HG03280 (cell line): ENCODE measurements at regions not wholly inside any gene's neighbourhood (a gene's known extent, or its start where the extent isn't known, plus 50 kb on each side); places are given as distances from the start of the nearest gene placed in this dataset.
"Not testable (repeated sequence)": the region's sequence is repeated elsewhere in the genome, so short reads cannot be mapped to it uniquely, and the experiment has no call there.

ENCODE experiments used
- ATAC-seq: cut with Tn5 transposase; IDR thresholded peaks from one replicate; pipeline ENCODE4 v1.9.1; 2021; ENCODE audit warnings: mild to moderate bottlenecking, moderate library complexity; ENCODE audit not compliant: unreplicated experiment

- no peak for ATAC-seq
Observed at GRCh38 chr5:82959466-82959865, 117.7 kb downstream of the TMEM167A start.

DNA sequence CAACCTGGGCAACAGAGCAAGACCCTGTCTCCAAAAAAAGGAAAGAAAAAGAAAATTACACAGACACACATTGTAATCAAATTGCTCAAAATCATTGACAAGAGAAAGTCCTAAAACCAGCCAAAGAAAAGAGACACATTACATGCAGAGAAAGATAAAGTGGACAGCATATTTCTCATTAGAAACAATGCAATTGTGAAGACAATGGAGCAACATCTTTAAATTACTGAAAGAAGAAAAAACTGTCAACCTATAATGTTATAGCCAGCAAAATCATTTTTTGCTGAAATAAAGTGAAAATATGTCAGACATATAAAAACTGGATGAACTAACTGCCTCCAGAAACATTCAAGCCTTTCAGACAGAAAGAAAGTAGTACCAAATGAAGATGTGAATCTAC lies 120.6 kb downstream of the TMEM167A start:
- no peak for ATAC-seq

DNA sequence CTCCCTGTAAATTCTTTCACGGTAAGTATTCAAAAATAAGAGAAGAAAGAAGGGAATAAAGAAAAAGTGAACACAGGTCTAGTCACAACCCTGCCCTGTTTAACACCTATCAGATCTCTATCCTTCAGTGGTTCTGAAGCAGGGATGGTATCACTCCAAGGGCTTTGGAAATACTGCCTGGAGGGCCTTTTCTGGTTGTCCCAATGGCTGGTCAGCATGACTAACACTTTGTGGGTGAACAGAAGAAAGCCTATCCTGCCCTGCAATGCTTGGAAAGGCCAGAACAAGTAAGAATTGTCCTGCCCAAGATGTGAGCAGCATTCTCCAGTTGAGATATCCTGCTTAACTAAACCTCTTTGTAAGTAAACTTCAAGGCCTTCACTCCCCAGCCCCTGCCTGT lies 124.9 kb downstream of the TMEM167A start:
- ATAC-seq: no peak

GRCh38 chr5:82944267-82944666 lies 132.9 kb downstream of the TMEM167A start:
- not testable (repeated sequence) for ATAC-seq

GRCh38 chr5:82942083-82942881 lies 134.9 kb downstream of the TMEM167A start:
- no peak for ATAC-seq

DNA sequence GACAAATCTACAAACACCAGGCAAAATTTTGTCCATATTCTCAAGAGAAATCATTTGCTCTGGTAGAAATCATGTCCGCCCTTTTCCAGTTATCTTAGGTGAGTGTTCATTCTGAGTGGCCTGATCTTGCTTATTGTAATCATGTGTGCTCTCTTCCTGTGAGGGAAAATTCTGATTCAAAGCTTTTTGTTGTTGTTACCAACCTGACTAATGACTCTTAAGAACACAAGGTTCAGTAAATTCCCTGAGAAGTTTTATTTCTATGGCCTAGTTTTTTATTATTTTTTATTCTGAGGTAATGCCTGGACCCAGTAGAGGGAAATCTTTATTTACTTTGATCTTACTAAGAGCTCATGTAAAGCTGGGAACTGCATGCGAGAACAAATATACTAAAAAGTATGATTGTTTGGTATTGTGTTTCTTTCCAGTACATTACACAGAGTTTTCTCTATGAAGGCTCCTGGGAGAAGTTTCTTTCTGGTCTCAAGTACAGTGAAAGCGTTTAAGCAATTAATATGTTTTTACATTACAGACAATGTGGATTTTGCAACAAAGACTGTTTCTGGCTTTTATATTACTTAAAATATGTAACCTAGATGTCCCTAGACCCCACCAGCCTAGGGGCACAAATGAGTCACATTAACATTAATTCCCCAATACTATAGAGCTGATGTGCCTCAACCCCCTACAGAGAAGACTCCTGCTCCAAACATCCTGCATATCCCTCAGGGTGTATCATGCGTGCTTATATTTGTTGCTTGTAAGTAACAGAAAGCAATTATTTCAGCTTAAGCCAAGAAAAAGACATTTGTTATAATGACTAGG lies 138.1 kb downstream of the TMEM167A start:
- ATAC-seq: no peak

DNA sequence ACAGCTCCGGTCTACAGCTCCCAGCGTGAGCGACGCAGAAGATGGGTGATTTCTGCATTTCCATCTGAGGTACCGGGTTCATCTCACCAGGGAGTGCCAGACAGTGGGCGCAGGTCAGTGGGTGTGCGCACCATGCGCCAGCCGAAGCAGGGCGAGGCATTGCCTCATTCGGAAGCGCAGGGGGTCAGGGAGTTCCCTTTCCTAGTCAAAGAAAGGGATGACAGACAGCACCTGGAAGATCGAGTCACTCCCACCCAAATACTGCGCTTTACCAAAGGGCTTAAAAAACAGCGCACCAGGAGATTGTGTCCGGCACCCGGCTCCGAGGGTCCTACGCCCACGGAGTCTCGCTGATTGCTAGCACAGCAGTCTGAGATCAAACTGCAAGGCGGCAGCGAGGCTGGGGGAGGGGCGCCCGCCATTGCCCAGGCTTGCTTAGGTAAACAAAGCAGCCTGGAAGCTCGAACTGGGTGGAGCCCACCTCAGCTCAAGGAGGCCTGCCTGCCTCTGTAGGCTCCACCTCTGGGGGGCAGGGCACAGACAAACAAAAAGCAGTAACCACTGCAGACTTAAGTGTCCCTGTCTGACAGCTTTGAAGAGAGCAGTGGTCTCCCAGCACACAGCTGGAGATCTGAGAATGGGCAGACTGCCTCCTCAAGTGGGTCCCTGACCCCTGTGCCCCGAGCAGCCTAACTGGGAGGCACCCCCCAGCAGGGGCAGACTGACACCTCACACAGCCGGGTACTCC lies 144.5 kb downstream of the TMEM167A start:
- not testable (repeated sequence) for ATAC-seq

- no peak for ATAC-seq
Observed at GRCh38 chr5:82931110-82931509, 146.1 kb downstream of the TMEM167A start.

GRCh38 chr5:82925061-82925411 lies 152.2 kb downstream of the TMEM167A start:
- no peak for ATAC-seq

- no peak for ATAC-seq
Observed at GRCh38 chr5:82924226-82925060, 152.8 kb downstream of the TMEM167A start.

DNA sequence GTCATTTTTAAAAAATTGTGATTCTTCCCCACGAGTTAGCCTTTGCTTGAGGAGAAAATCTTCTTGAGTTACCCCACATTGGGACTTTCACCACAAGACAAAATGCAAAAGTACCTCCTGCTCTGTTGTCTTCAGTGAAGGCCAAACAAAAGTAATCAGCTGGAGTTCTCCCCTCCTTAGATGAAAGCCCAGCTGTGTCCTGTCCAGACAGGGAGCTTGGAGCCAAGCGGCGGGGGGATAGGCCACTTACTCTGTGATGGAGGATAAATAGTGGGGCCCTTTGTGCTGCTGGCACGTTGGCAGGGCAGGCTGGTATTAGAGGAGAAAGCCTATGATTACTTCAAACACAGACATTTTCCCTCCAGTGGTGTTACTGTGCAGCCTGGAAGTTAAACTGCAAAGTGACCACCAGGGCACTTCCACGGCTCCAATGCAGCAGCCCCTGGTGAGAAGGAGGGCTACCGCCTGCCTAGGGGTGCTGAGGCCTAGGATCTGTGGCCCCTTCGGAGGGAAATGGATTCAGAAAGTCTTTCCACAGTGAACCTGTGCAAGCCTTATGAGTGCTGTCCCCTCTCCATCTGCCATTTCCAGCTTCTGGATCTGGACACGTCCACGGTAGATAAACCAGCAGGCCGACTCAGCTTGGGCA lies 155.0 kb downstream of the TMEM167A start:
- no peak for ATAC-seq

- no peak for ATAC-seq
Observed at GRCh38 chr5:82918311-82919031, 158.7 kb downstream of the TMEM167A start.

DNA sequence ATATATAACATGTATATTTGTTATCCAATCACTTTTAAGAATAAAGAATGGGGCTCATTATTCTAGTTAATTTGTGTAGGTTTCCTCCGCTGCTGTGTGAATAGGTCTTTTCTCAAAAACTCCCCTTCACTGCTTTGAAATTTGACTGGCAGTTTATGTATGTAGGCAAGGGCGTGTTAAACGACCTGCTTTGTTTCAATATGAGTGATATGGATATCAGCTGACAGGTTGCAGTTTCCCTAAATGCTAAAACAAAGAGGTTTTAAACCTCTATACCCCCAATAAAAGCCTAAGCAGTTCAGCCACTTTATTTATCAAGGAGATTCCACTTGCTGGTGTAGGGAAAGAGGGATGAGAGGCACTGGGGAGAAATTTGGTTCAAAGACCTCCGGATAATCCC lies 159.6 kb downstream of the TMEM167A start:
- ATAC-seq: no peak

- ATAC-seq: no peak
Observed at GRCh38 chr5:82913971-82914370, 163.2 kb downstream of the TMEM167A start.

GRCh38 chr5:82912462-82912861 lies 164.7 kb downstream of the TMEM167A start:
- ATAC-seq: no peak

GRCh38 chr5:82911910-82912309 lies 165.3 kb downstream of the TMEM167A start:
- ATAC-seq: no peak

DNA sequence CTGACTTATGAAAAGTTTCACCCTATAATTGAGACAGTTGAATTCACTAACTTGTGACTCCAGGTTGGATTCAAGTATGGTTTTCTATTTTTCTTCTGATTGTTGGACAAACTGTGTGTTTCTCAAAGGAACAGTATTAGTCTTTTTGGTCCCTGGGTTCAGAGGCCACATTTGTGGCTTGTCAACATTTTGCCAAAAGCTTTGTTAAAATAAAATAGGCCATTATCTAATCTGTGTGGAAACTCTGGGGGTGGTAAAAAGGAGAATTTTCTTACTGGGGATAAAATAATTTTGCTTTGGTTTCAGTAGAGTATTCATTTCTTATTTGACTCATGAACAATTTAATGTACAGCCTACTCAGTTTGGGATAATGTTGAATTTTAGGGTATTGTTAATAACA lies 166.3 kb downstream of the TMEM167A start:
- ATAC-seq: no peak

DNA sequence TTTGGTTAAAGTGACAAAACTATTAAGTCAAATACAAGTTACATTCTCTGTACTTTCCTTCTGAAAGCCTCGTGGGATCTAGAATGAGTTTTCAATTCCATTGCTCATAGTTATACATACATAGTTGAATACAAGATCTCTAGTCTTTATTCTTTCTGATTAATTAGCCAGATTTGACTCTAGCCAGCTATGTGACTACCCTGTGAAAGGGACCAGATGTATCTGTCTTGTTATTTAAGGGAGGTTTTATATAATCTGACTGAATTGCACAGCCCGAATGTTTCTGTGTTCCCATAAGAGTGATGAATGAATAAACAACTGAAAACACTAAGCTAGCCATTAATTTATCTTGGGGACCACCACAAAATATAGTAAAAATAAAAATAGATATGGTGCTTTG lies 166.7 kb downstream of the TMEM167A start:
- no peak for ATAC-seq

DNA sequence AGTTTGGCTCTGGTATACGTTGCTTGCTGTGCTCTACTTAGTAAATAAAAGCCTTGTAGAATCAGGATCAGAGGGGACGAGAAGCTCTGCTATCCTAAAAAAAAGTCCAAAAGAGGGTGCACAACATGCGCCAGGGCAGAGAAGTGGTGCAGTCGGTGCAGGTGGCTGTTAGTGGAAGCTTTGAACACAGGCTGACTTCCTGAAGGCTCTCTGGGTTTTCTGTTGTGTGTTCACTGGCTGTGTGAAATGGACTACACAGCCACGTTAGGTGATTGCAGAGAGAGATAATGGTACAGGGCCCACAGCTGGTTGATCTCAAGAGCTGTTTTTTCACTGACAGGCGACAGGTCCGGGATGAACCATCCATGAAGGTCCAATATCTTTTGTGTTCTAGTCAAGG lies 167.4 kb downstream of the TMEM167A start:
- ATAC-seq: no peak
